Activated naive CD8-positive, alpha-beta T cell treated with anti-CD3 and anti-CD28 coated beads, Interleukin-2, amount 10 ng/mL, durations not matched to agents 7 days and 5 days (primary cell): ENCODE measurements at regions not wholly inside any gene's neighbourhood (a gene's known extent, or its start where the extent isn't known, plus 50 kb on each side); places are given as distances from the start of the nearest gene placed in this dataset.

Experiments
- ATAC-seq: fragments of 150-1000 bp; cut with Tn5 transposase; one replicate; pipeline ENCODE4 v1.10.0; 2021; ENCODE audit warnings: low read depth, moderate library complexity
- POLR2A ChIA-PET: fragments of 350-600 bp; sonication (Branson Sonifier 250); formaldehyde crosslinking; loops from one replicate; lab custom pipeline; 2021; ENCODE audit warnings: antibody characterized with exemption; lab: Charles Lee
- DNase-seq: peaks from one replicate; pipeline ENCODE4 v3.0.0; 2021
- H3K27ac Mint-ChIP-seq: one replicate; pipeline ENCODE4 v1.8.0; 2022; ENCODE audit warnings: mild to moderate bottlenecking, mixed read lengths
- H3K27me3 Mint-ChIP-seq: one replicate; pipeline ENCODE4 v1.8.0; 2022; ENCODE audit warnings: mild to moderate bottlenecking, moderate library complexity, mixed read lengths
- H3K36me3 Mint-ChIP-seq: one replicate; pipeline ENCODE4 v1.8.0; 2021; ENCODE audit warnings: mild to moderate bottlenecking, mixed read lengths
- H3K4me1 Mint-ChIP-seq: one replicate; pipeline ENCODE4 v1.8.0; 2021; ENCODE audit warnings: mixed read lengths
- H3K4me3 Mint-ChIP-seq: one replicate; pipeline ENCODE4 v1.8.0; 2022; ENCODE audit warnings: mild to moderate bottlenecking, moderate library complexity, mixed read lengths
- H3K9me3 Mint-ChIP-seq: one replicate; pipeline ENCODE4 v1.8.0; 2021; ENCODE audit warnings: mixed read lengths

DNA sequence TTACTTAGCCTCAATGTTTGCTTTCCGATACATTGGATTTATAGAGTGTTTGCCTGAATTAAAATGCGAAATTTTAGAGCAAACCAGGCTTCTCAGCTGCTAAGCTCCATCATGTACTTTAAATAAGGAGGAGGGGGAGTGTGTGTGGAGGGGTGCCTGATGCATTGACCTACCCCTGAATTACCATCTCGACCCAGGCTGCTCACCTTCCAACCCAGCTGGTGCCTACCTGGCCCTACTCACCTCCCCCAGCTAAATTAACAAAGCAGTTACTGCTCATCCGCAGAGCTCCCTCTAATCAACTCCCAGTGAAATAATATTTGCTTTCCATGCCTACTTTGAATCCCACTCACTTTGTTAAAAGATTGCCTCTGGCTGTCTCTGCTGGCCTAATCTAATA lies 544.5 kb downstream of the MAFB start:
- Mint-ChIP-seq H3K4me1 (no peaks in the 10 kb centered on the region), H3K4me3 (no peak overlapping the region), H3K27ac (no peak overlapping the region), H3K36me3 (no peaks in the 10 kb centered on the region), H3K27me3 (peaks cover 3% of the 10 kb centered on the region), H3K9me3 (no peaks in the 10 kb centered on the region)
- POLR2A ChIA-PET: no interaction called here
- ATAC-seq (no peak), DNase-seq (no peak)

DNA sequence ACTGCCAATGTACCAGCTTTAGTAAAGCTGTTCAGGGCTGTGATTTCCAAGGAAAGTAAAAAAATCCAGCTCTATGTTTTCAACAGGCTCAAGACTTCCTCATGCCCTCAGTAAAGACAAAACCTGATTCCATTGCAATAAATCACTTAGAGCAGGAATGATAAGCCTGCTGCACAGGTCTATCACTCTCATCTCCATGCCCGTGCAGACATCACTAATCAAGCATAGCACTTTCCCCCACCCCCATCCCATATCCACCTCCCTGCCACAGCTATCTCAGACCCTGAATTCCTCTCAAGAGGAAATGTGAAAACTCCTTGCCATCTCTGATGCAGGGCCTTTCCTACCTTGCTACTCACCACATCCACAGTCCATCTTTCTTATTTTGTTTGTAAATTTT lies 554.9 kb downstream of the MAFB start:
- no peaks in the 10 kb centered on the region for H3K4me1 Mint-ChIP-seq
- H3K27me3 Mint-ChIP-seq: no peaks in the 10 kb centered on the region
- POLR2A ChIA-PET: no interaction called here
- no peak for ATAC-seq
- H3K27ac Mint-ChIP-seq: no peak overlapping the region
- H3K9me3 Mint-ChIP-seq: no peaks in the 10 kb centered on the region
- no peak for DNase-seq
- no peaks in the 10 kb centered on the region for H3K36me3 Mint-ChIP-seq
- H3K4me3 Mint-ChIP-seq: no peak overlapping the region

DNA sequence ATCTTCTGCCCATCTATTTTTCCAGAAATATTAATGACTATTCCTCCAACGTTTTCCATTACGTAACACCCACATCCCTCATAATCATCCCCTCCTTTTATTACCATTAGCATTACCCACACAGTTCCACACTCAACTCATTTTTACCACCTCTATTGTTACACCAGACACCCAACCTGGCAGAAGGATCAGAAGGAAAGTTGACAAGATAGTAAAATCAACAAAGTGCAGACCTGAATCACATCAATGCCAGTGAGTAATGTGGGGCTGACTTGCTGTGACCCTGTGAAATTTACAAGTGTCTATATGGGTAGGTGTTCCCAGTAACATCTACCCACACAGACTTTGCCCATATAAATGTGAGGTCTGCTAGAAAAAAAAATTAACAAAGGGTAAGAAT lies 568.2 kb downstream of the MAFB start:
- no peak overlapping the region for H3K4me3 Mint-ChIP-seq
- no peaks in the 10 kb centered on the region for H3K27me3 Mint-ChIP-seq
- H3K9me3 Mint-ChIP-seq: no peaks in the 10 kb centered on the region
- DNase-seq (no peak), ATAC-seq (no peak)
- no peak overlapping the region for H3K27ac Mint-ChIP-seq
- no peaks in the 10 kb centered on the region for H3K4me1 Mint-ChIP-seq
- POLR2A ChIA-PET: no interaction called here
- no peaks in the 10 kb centered on the region for H3K36me3 Mint-ChIP-seq

DNA sequence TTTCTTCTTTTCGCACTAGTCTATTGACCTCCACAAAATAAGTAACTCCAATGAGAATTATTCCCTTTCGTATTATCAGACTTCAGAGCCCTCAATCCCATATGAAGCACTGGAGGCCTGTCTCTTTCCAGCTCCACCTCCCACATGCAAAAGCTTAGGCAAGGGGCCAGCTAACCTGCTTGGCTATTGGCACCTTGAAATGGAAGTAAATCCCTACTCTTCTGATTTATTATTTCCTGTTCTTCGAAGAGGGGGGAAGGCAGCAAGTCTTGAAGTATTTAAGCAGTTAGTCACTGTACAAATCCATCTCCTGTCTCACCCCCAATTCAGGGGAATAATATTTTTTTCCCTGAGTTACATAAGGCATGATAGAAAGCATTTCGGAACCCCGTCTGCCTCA lies 577.8 kb downstream of the MAFB start:
- Mint-ChIP-seq H3K27ac (no peak overlapping the region), H3K27me3 (no peaks in the 10 kb centered on the region), H3K4me1 (no peaks in the 10 kb centered on the region), H3K9me3 (peaks cover under 1% of the 10 kb centered on the region), H3K4me3 (no peak overlapping the region), H3K36me3 (no peaks in the 10 kb centered on the region)
- POLR2A ChIA-PET: no interaction called here
- ATAC-seq (no peak), DNase-seq (no peak)

DNA sequence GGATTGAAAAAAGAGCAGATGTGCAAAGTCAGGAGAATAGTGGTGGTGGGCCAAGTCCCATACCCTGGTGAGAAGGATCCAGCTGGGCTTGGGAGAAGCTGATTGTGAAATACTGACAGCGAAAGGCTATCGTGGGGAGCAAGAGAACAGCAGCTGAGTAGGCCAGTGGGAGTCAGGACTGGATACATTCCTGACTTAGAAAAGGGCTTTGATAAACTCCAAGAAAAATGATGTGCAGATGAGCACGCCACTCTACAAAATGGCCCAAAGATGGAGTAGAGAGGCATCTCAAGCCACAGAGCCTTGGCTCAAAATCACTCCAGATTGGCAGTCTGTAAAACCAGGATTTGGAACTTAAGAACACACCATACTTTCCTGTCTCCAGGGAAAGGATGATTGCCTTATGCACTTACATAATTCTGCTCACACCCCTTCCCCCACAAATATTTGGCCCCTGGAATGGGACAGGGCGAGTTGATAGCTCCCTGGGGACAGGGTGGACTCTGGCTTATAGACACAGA lies 578.7 kb downstream of the MAFB start:
- no peak for ATAC-seq
- Mint-ChIP-seq H3K36me3 (no peaks in the 10 kb centered on the region), H3K4me3 (no peak overlapping the region), H3K27me3 (no peaks in the 10 kb centered on the region), H3K9me3 (peaks cover 2% of the 10 kb centered on the region), H3K4me1 (no peaks in the 10 kb centered on the region), H3K27ac (no peak overlapping the region)
- DNase-seq: no peak
- POLR2A ChIA-PET: no interaction called here

DNA sequence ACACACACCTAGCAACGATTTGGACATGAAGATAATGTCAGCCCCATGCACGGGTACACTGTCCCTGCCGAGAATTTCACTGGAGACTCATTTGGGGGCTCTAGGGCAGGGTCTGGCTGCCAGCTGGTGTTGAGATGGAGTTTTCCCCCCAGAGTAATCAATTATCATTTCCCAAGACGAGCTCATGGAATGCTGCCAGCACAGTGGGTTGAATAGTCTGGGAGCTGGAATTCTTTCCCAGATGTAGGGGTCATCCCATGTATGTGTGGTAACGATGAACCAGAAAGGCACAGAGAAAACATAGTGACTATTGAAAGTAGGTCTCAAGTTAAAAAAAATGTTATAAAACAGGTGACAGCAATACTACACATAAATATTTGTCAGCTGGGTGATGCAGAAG lies 579.9 kb downstream of the MAFB start:
- ATAC-seq: no peak
- no peak for DNase-seq
- H3K36me3 Mint-ChIP-seq: no peaks in the 10 kb centered on the region
- POLR2A ChIA-PET: no interaction called here
- H3K9me3 Mint-ChIP-seq: peaks cover 2% of the 10 kb centered on the region
- no peak overlapping the region for H3K27ac Mint-ChIP-seq
- H3K4me3 Mint-ChIP-seq: no peak overlapping the region
- no peaks in the 10 kb centered on the region for H3K4me1 Mint-ChIP-seq
- no peaks in the 10 kb centered on the region for H3K27me3 Mint-ChIP-seq

DNA sequence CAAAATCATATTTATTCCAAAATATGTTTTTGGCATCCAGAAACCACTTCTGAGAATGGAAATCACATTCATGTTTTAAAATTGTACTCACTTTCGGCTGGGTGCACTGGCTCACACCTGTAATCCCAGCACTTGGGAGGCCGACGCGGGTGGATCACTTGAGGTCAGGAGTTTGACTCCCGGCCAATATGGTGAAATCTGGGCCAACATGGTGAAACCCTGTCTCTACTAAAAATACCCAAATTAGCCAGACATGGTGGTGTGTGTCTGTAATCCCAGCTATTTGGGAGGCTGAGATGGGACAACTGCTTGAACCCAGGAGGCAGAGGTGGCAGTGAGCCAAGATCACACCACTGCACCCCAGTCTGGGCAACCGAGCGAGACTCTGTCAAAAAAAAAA lies 580.7 kb downstream of the MAFB start:
- no peaks in the 10 kb centered on the region for H3K27me3 Mint-ChIP-seq
- POLR2A ChIA-PET: no interaction called here
- H3K27ac Mint-ChIP-seq: no peak overlapping the region
- H3K36me3 Mint-ChIP-seq: no peaks in the 10 kb centered on the region
- no peak overlapping the region for H3K4me3 Mint-ChIP-seq
- H3K9me3 Mint-ChIP-seq: peaks cover 2% of the 10 kb centered on the region
- H3K4me1 Mint-ChIP-seq: no peaks in the 10 kb centered on the region
- ATAC-seq (no peak), DNase-seq (no peak)

DNA sequence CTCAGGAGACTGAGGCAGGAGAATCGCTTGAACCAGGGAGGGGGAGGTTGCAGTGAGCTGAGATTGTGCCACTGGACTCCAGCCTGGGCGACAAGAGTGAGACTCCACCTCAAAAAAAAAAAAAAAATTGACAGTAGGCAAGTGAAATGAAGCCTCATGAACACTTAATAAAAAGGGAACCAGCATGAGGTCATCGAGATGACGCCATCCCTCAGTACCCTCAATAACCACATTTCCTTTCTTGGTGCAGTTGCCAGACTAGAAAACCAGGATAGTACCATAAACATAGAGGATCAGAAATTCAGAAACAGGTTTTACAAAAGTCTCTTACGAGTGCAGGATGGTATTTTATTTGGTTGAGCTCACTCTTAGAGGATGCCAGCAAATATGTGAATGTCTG lies 584.1 kb downstream of the MAFB start:
- no peaks in the 10 kb centered on the region for H3K36me3 Mint-ChIP-seq
- no peak overlapping the region for H3K27ac Mint-ChIP-seq
- POLR2A ChIA-PET: no interaction called here
- no peak overlapping the region for H3K4me3 Mint-ChIP-seq
- no peaks in the 10 kb centered on the region for H3K27me3 Mint-ChIP-seq
- DNase-seq: no peak
- ATAC-seq: no peak
- H3K9me3 Mint-ChIP-seq: peaks cover 2% of the 10 kb centered on the region
- H3K4me1 Mint-ChIP-seq: no peaks in the 10 kb centered on the region

DNA sequence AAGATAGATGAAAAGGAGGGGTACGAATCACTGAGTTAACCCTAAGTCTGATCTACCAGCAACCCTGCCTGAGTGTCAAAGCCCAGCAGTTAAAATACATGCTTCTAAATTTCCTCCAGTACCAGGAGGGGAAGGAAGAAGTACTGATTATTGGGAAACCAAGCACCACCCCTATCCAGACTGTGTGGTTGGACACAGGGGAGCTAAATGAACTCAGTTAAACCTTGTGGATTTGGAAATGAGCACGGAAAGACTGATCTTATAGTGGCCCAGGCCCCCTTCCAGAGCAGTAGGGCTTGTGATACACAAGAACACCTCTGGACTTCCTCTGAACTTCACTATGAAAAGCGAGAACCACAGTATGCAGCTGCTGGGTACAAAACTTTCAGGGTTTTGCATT lies 585.6 kb downstream of the MAFB start:
- H3K4me1 Mint-ChIP-seq: no peaks in the 10 kb centered on the region
- no peak overlapping the region for H3K27ac Mint-ChIP-seq
- no peaks in the 10 kb centered on the region for H3K27me3 Mint-ChIP-seq
- peaks cover 2% of the 10 kb centered on the region for H3K9me3 Mint-ChIP-seq
- POLR2A ChIA-PET: no interaction called here
- H3K36me3 Mint-ChIP-seq: no peaks in the 10 kb centered on the region
- ATAC-seq (no peak), DNase-seq (no peak)
- H3K4me3 Mint-ChIP-seq: no peak overlapping the region

DNA sequence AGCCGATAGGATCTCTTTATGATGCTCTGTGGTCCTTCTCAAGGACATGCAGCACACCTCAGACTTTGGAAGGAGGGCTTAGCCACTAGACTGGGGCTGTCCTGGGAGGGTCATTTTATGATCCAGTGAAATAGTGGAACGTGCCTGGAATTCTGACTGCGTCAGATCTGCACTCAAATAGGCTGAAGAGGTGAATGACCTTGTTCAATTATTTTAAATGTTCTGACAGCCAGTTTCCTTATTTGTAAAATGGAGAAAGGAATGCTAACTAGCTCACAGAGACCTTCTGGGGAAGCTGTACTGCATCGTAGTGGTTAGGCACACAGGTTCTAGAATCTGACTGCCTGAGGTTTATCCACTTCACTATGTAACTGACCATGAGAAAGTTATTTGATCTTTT lies 587.5 kb downstream of the MAFB start:
- POLR2A ChIA-PET: no interaction called here
- Mint-ChIP-seq H3K27ac (no peak overlapping the region), H3K36me3 (no peaks in the 10 kb centered on the region), H3K4me3 (no peak overlapping the region), H3K4me1 (no peaks in the 10 kb centered on the region), H3K27me3 (no peaks in the 10 kb centered on the region), H3K9me3 (peaks cover 2% of the 10 kb centered on the region)
- ATAC-seq (no peak), DNase-seq (no peak)

DNA sequence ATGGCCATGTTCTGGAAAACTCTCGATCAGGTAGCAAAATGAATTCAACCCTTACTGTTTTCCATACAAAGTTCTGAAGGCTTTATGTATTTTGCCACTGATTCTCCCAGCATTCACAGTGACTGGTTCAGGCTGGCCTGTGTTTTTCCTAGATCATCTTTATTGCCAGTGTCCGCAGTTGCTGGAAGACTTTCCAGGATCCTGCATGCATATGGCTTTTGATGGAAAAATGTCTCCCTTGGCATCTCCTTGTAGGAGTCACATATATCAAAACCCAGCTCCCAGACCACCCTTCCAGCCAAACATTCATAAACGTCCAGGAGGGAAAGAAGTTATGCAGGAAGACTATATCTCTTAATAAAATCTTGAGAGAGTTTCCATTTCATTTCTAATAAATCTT lies 588.8 kb downstream of the MAFB start:
- Mint-ChIP-seq H3K4me1 (no peaks in the 10 kb centered on the region), H3K4me3 (no peak overlapping the region), H3K36me3 (no peaks in the 10 kb centered on the region), H3K9me3 (no peaks in the 10 kb centered on the region), H3K27me3 (no peaks in the 10 kb centered on the region), H3K27ac (no peak overlapping the region)
- DNase-seq (no peak), ATAC-seq (no peak)
- POLR2A ChIA-PET: no interaction called here

DNA sequence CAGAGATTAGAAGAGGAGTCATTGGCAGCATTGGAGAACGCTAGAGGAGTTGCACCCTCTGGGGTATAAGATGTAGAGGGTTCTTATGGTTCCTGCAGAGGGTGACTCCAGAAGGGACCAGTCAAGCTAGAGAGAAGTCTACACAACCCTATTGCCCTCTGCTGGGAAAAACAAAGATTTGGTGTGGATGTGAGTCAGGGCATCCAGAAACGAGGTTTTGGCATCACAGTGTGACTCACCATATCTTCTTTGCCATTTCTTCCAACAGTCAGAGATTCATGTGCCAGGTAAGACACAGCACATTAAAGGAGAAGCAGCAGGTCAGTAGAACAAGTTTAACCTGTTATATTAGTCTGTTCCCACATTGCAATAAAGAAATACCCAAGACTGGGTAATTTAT lies 598.8 kb downstream of the MAFB start:
- DNase-seq (no peak), ATAC-seq (no peak)
- Mint-ChIP-seq H3K4me3 (no peak overlapping the region), H3K36me3 (no peaks in the 10 kb centered on the region), H3K4me1 (no peaks in the 10 kb centered on the region), H3K27ac (no peak overlapping the region), H3K9me3 (peaks cover 5% of the 10 kb centered on the region), H3K27me3 (no peaks in the 10 kb centered on the region)
- POLR2A ChIA-PET: no interaction called here

DNA sequence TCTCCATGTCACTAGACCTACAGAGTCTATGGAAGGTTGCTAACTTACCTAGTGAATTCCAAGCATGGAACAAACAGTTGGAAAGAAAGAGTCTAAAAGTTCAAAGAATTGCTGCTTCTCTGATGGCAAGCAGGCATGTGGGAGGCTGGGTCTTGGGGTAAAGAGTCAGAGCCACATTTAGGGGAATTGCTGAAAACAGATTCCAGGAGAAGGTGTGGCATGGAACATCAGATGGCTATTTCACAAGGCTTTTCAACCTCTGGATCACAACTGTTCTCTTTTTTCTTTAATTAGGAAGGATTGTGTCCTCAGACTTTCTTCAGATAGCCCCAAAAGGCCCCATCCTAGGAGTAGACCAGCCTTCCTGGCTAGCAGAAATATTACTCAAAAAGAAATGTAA lies 601.5 kb downstream of the MAFB start:
- no peaks in the 10 kb centered on the region for H3K4me1 Mint-ChIP-seq
- no peak overlapping the region for H3K27ac Mint-ChIP-seq
- no peak for ATAC-seq
- no peaks in the 10 kb centered on the region for H3K36me3 Mint-ChIP-seq
- no peaks in the 10 kb centered on the region for H3K27me3 Mint-ChIP-seq
- H3K9me3 Mint-ChIP-seq: peaks cover 8% of the 10 kb centered on the region
- no peak overlapping the region for H3K4me3 Mint-ChIP-seq
- no peak for DNase-seq
- POLR2A ChIA-PET: no interaction called here

DNA sequence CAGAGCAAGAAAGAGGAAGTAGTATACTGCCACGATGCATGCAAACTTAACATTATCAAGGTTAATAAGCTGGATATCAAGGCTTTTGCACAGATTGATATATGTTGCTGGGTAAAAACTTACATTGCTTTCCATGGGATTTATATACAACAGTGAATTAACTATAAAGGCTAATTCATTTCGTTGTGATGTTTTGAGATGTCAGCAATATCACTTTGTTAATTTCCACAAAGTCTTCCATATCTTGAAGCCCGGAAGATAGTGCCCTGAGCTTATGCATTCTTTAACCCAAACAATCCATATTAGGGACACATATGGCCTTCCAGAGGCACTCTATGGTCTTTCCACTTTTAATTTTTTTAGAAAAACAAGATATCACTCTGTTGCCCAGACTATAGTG lies 603.5 kb downstream of the MAFB start:
- ATAC-seq (no peak), DNase-seq (no peak)
- Mint-ChIP-seq H3K36me3 (no peaks in the 10 kb centered on the region), H3K27ac (no peak overlapping the region), H3K9me3 (peaks cover 4% of the 10 kb centered on the region), H3K4me3 (no peak overlapping the region), H3K27me3 (no peaks in the 10 kb centered on the region), H3K4me1 (no peaks in the 10 kb centered on the region)
- POLR2A ChIA-PET: no interaction called here

DNA sequence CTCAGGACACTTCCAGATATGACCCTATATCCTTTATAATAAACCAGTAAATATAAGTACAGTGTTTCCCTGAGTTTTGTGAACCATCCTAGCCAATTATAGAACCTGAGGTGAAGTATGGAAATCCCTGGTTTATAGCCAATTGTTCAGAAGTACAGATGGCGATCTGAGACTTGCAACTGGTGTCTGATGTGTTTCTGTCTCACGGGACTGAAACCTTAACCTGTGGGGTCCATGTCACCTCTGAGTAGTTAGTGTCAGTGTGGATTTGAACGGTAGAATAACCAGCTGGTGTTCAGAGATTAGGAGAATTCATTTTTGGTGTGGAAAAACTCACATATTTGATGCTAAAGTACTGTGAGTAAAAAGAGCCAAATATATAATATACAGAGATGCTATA lies 606.6 kb downstream of the MAFB start:
- Mint-ChIP-seq H3K4me1 (no peaks in the 10 kb centered on the region), H3K9me3 (peaks cover 2% of the 10 kb centered on the region), H3K36me3 (no peaks in the 10 kb centered on the region), H3K27ac (no peak overlapping the region), H3K4me3 (no peak overlapping the region), H3K27me3 (no peaks in the 10 kb centered on the region)
- ATAC-seq (no peak), DNase-seq (no peak)
- POLR2A ChIA-PET: no interaction called here
